ENCODE measurements at regions not wholly inside any gene's neighbourhood (a gene's known extent, or its start where the extent isn't known, plus 50 kb on each side); places are given as distances from the start of the nearest gene placed in this dataset.

DNA sequence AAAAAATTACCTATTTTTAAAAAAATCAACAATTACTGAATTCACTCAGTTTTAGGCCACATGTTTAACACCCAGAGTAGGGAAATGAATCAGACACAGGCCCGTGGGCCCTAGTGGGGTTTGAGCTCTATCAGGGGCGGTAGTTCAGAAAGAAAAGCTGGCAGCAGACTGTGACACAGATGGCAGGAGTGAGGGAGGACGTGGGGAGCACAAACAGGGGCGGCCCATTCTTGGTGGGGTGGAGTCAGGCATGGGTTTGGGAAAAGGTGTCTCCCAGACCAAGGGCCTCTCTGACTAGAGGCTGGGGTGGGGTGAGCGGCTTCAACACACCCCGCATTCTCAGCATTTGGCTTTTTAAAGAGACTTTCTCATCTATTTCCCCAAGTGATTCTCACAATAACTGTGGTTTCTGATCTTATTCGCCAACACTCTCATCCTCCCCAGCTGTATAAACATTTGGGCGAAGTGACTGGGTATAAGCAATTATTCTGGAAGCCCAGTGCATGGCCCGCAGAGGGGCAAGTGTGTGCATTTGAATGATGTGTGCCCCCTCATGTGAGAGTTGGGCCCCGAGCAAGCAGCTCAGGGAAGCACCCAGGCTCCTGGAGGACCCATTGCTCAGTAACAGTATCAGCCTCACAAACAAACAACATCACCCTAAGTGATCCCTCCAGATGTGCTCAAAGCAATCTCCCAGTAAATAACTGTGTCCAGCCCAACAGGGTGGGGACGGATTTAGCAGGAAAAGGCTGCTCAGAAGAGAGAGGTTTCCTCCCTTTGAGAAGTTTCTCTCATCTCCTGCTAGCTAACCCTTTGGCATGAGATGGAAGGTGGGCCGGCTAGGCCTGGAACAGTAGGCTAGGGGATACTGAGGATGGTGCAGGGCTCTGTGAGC, 437.6 kb upstream of the ZMIZ1 start:
- POLR2A ChIA-PET = no interaction called here

DNA sequence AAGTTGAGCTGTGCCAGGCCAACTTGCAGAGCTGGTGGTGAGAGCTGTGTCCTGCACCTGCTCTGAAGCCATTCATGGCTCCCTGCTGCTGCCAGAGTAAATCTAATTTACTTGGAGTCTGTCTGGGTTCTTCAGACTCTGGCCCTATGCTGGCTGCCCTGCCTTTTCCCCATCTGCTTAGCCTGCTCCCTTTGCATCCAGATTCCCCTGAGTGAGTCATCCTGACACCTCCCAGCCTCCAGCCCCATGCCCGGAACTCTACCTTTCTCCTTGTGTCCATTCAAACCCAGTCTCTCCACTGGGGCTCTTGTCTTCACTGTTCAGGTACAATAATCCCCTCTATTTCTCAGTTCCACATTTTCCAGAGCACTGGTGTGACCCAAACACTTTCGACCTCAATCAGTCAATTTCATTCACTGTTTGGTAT, 434.4 kb upstream of the ZMIZ1 start:
- CTCF ChIA-PET = no interaction called here

More for the DNA sequence above, 437.6 kb upstream of the ZMIZ1 start:
- TF ChIP-seq, protein P1, sequence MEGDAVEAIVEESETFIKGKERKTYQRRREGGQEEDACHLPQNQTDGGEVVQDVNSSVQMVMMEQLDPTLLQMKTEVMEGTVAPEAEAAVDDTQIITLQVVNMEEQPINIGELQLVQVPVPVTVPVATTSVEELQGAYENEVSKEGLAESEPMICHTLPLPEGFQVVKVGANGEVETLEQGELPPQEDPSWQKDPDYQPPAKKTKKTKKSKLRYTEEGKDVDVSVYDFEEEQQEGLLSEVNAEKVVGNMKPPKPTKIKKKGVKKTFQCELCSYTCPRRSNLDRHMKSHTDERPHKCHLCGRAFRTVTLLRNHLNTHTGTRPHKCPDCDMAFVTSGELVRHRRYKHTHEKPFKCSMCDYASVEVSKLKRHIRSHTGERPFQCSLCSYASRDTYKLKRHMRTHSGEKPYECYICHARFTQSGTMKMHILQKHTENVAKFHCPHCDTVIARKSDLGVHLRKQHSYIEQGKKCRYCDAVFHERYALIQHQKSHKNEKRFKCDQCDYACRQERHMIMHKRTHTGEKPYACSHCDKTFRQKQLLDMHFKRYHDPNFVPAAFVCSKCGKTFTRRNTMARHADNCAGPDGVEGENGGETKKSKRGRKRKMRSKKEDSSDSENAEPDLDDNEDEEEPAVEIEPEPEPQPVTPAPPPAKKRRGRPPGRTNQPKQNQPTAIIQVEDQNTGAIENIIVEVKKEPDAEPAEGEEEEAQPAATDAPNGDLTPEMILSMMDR (IDR thresholded peaks at IDR 0.05; ENCODE audit: control extremely low read depth, extremely low read depth, low read depth, missing control alignments) = no peak
- CTCF ChIA-PET = no interaction called here
- peak; percentile 26 for DNase-seq (ENCODE audit: extremely low spot score)

DNA sequence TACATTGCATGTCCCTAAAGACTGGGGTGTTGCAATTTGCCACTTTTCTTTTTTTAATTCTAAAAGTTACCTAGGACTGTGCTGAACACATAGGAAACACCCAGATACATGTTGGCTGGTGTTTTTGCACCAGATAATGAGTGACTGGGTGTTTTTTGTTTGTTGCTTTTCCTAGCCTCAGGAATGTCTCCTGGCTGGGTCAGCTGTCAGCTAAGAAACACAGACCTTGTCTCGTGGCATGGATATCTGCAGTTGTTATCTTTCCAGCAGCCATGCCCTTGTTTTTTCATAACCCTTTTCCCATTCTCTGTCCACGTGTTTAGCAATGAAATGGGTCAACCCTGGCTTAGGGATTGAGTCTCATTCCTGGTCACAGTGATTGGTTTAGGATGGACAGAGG, 433.9 kb upstream of the ZMIZ1 start:
- DNase-seq (ENCODE audit: extremely low spot score) = no peak
- POLR2A ChIA-PET = no interaction called here
- TF ChIP-seq, protein P1 (IDR thresholded peaks at IDR 0.05; ENCODE audit: control extremely low read depth, extremely low read depth, low read depth, missing control alignments) = no peak
- CTCF ChIA-PET = interaction anchor here (1.5 kb wide), 1 partner anchor 15 kb away, joined by 4 read pairs; no protein-coding TSS in a partner anchor

More for the DNA sequence above, 434.4 kb upstream of the ZMIZ1 start:
- TF ChIP-seq, protein P1 (IDR thresholded peaks at IDR 0.05; ENCODE audit: control extremely low read depth, extremely low read depth, low read depth, missing control alignments) = no peak
- POLR2A ChIA-PET = no interaction called here
- DNase-seq (ENCODE audit: extremely low spot score) = peak; percentile 30

DNA sequence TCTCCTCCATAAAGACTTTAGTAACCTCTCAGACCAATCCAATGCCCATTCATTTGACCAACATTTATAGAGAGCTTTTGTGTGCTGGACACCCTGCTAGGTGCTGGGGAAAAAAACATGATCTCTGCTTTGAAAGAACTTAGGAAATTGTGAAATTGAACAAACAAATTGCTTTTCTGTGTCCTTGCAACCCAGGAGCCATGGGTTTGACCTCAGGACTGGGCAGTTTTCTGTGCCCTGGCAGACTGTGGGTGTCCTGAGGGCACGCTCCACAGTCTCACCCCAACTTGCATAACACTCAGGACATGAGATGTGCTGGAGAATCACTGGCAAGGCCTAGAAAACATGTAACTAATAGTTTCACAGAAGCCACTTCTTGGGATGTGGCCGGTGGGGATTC, 429.1 kb upstream of the ZMIZ1 start:
- DNase-seq (ENCODE audit: extremely low spot score) = no peak
- ChIA-PET POLR2A (no interaction called here), CTCF (interaction anchor here (1.8 kb wide), 1 partner anchor 10 kb away, joined by 7 read pairs; no protein-coding TSS in a partner anchor)
- TF ChIP-seq, protein P1 (IDR thresholded peaks at IDR 0.05; ENCODE audit: control extremely low read depth, extremely low read depth, low read depth, missing control alignments) = no peak

DNA sequence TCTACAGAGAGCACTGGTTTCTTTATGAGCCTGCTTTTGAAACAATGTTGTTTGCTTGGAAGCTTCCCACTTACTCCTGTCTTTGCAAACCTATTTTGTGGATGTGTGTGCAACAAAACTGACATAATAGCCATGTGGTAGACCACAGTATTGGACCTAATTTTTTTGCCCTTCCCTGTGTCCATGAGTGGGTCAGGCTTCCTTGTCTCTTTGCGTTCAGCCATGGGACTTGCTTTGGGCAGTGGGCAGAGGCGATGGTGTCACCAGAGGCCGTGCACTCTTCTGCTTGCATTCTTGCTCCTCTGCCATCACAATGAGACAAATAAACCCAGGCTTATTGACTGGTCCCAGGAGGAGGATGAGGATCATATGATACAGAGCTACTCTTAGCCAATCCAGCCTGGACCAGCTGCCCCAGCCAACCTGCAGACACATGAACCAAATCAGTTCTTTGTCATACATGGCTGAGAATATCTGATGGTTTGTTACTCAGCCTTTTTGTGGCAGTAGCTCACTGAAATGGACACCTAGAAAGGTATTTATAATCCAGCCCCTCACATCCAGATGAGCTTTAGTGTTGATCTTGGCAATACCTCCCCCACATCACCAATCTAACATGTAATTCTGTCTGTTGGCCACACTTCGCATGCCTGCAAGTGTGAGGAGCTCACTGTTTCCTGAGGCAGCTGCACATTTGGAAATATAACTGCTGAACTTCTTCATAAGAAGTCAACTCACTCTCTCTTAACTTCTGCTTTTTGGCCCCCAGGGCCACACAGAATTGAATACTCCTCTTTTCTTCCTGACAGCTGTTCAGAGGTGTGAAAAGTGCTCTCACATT, 427.8 kb upstream of the ZMIZ1 start:
- TF ChIP-seq, protein P1 (IDR thresholded peaks at IDR 0.05; ENCODE audit: control extremely low read depth, extremely low read depth, low read depth, missing control alignments) = no peak
- ChIA-PET POLR2A (no interaction called here), CTCF (interaction anchor here (0.8 to 3.1 kb wide), 4 partner anchors 8 to 18 kb away, joined by 3 to 21 read pairs (median 6); no protein-coding TSS in a partner anchor)
- DNase-seq (ENCODE audit: extremely low spot score) = no peak

DNA sequence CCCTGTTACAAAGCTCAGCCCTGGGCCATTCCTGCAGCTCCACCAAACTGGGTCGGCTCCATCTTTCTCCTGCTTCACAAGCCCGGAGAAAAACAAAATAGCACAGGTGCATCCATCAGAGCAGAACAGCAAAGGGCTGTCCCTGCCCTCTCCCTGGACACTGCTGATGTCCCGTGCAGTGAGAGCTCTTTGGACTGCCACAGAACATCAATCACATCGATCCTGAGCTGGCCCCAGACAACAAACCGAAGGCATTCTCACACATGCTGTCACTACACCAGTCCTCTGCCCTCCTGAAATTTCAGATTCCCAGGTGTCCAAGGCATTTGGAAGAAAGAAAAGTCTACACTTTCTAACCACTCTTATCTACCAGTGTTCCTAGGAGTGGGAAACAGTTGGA, 427.1 kb upstream of the ZMIZ1 start:
- DNase-seq (ENCODE audit: extremely low spot score) = no peak
- ChIA-PET POLR2A (no interaction called here), CTCF (interaction anchor here (0.8 to 3.1 kb wide), 4 partner anchors 8 to 17 kb away, joined by 3 to 21 read pairs (median 6); no protein-coding TSS in a partner anchor)
- TF ChIP-seq, protein P1 (IDR thresholded peaks at IDR 0.05; ENCODE audit: control extremely low read depth, extremely low read depth, low read depth, missing control alignments) = no peak

All from GM10248 (cell line).